Large intestine (tissue), 3 donors: ENCODE measurements at regions not wholly inside any gene's neighbourhood (a gene's known extent, or its start where the extent isn't known, plus 50 kb on each side); places are given as distances from the start of the nearest gene placed in this dataset.

Experiments
- DNase-seq, 2 donors: peaks; one replicate each; pipeline versions ENCODE4 v3.0.0 to v3.0.0-alpha.2; 2013
- H3K27ac ChIP-seq: one replicate; pipeline ENCODE4 v1.5.1; 2013; ENCODE audit warnings: low read length
- H3K27me3 ChIP-seq: 2 replicates; pipeline ENCODE4 v1.6.1; 2013; ENCODE audit warnings: low read length; ENCODE audit not compliant: control insufficient read depth, insufficient read depth
- H3K36me3 ChIP-seq: 2 replicates; pipeline ENCODE4 v1.6.1; 2013; ENCODE audit warnings: low read length; ENCODE audit not compliant: control insufficient read depth, insufficient read depth
- H3K4me1 ChIP-seq: one replicate; pipeline ENCODE4 v1.6.1; 2013; ENCODE audit warnings: low read length; ENCODE audit not compliant: control insufficient read depth, insufficient read depth
- H3K4me3 ChIP-seq: one replicate; pipeline ENCODE4 v1.5.1; 2013; ENCODE audit warnings: low read length
- H3K9me3 ChIP-seq: one replicate; pipeline ENCODE4 v1.6.1; 2013; ENCODE audit warnings: mild to moderate bottlenecking, low read depth, low read length, moderate library complexity; ENCODE audit not compliant: control insufficient read depth
- whole genome bisulfite sequencing: methylation state at CpG from one replicate; pipeline ENCODE4 v1.1.5; 2013; ENCODE audit warnings: low lambda C conversion rate; ENCODE audit not compliant: insufficient coverage; 5-methylcytosine and 5-hydroxymethylcytosine counted together

GRCh38 chr9:26574898-26575440 is 317.6 kb downstream of the CAAP1 start:
- WGBS = no CpG with 5 or more reads among the region's 2 CpGs

GRCh38 chr9:26574256-26574655 is 318.3 kb downstream of the CAAP1 start:
- Histone ChIP-seq H3K27ac (no peak overlapping the region), H3K27me3 (no peaks in the 10 kb centered on the region), H3K9me3 (no peaks in the 10 kb centered on the region), H3K4me1 (no peaks in the 10 kb centered on the region), H3K4me3 (no peak overlapping the region), H3K36me3 (no peaks in the 10 kb centered on the region)
- 63% methylated on average over 2 of the region's 2 CpGs for WGBS
- DNase-seq = no peak

More at GRCh38 chr9:26574898-26575440, 317.6 kb downstream of the CAAP1 start:
- Histone ChIP-seq H3K4me1 (no peaks in the 10 kb centered on the region), H3K27me3 (no peaks in the 10 kb centered on the region), H3K36me3 (no peaks in the 10 kb centered on the region), H3K9me3 (no peaks in the 10 kb centered on the region), H3K27ac (no peak overlapping the region), H3K4me3 (no peak overlapping the region)
- no peak for DNase-seq

GRCh38 chr9:26567976-26568375 is 324.6 kb downstream of the CAAP1 start:
- Histone ChIP-seq H3K27ac (no peak overlapping the region), H3K9me3 (no peaks in the 10 kb centered on the region), H3K4me3 (no peak overlapping the region), H3K36me3 (no peaks in the 10 kb centered on the region), H3K4me1 (no peaks in the 10 kb centered on the region), H3K27me3 (no peaks in the 10 kb centered on the region)
- DNase-seq = no peak
- 60% methylated on average over 1 of the region's 2 CpGs for WGBS

GRCh38 chr9:26566141-26566540 is 326.5 kb downstream of the CAAP1 start:
- no peaks in the 10 kb centered on the region for H3K9me3 ChIP-seq
- no peak overlapping the region for H3K4me3 ChIP-seq
- no peaks in the 10 kb centered on the region for H3K27me3 ChIP-seq
- no peak for DNase-seq
- H3K27ac ChIP-seq = no peak overlapping the region
- no CpG with 5 or more reads among the region's 1 CpG for WGBS
- no peaks in the 10 kb centered on the region for H3K36me3 ChIP-seq
- no peaks in the 10 kb centered on the region for H3K4me1 ChIP-seq

GRCh38 chr9:26565118-26565517 is 327.5 kb downstream of the CAAP1 start:
- no CpG with 5 or more reads among the region's 2 CpGs for WGBS
- DNase-seq = no peak
- Histone ChIP-seq H3K9me3 (no peaks in the 10 kb centered on the region), H3K36me3 (no peaks in the 10 kb centered on the region), H3K27ac (no peak overlapping the region), H3K27me3 (no peaks in the 10 kb centered on the region), H3K4me1 (no peaks in the 10 kb centered on the region), H3K4me3 (no peak overlapping the region)

GRCh38 chr9:26562338-26562737 is 330.3 kb downstream of the CAAP1 start:
- Histone ChIP-seq H3K27me3 (no peaks in the 10 kb centered on the region), H3K36me3 (no peaks in the 10 kb centered on the region), H3K4me3 (no peak overlapping the region), H3K4me1 (no peaks in the 10 kb centered on the region), H3K9me3 (no peaks in the 10 kb centered on the region), H3K27ac (no peak overlapping the region)
- WGBS = no CpG with 5 or more reads among the region's 1 CpG
- DNase-seq = no peak

GRCh38 chr9:26561928-26562327 is 330.7 kb downstream of the CAAP1 start:
- no peaks in the 10 kb centered on the region for H3K36me3 ChIP-seq
- no peak for DNase-seq
- H3K9me3 ChIP-seq = no peaks in the 10 kb centered on the region
- no peaks in the 10 kb centered on the region for H3K4me1 ChIP-seq
- no peak overlapping the region for H3K4me3 ChIP-seq
- no peak overlapping the region for H3K27ac ChIP-seq
- H3K27me3 ChIP-seq = no peaks in the 10 kb centered on the region
- WGBS = 80% methylated on average over 1 of the region's 3 CpGs

- no peaks in the 10 kb centered on the region for H3K9me3 ChIP-seq
- H3K4me3 ChIP-seq = no peak overlapping the region
- WGBS = no CpG with 5 or more reads among the region's 3 CpGs
- no peak overlapping the region for H3K27ac ChIP-seq
- no peaks in the 10 kb centered on the region for H3K4me1 ChIP-seq
- H3K36me3 ChIP-seq = no peaks in the 10 kb centered on the region
- DNase-seq = no peak
- no peaks in the 10 kb centered on the region for H3K27me3 ChIP-seq
These were observed 333.1 kb downstream of the CAAP1 start for GRCh38 chr9:26559506-26559905.

- Histone ChIP-seq H3K9me3 (no peaks in the 10 kb centered on the region), H3K27ac (no peak overlapping the region), H3K4me1 (no peaks in the 10 kb centered on the region), H3K4me3 (no peak overlapping the region), H3K27me3 (no peaks in the 10 kb centered on the region), H3K36me3 (no peaks in the 10 kb centered on the region)
- no peak for DNase-seq
These were observed 340.6 kb downstream of the CAAP1 start for GRCh38 chr9:26551971-26552370.

GRCh38 chr9:26551451-26551850 is 341.2 kb downstream of the CAAP1 start:
- Histone ChIP-seq H3K4me1 (no peaks in the 10 kb centered on the region), H3K27ac (no peak overlapping the region), H3K9me3 (no peaks in the 10 kb centered on the region), H3K36me3 (no peaks in the 10 kb centered on the region), H3K4me3 (no peak overlapping the region), H3K27me3 (no peaks in the 10 kb centered on the region)
- 59% methylated on average over 2 of the region's 2 CpGs for WGBS
- no peak for DNase-seq

- H3K4me3 ChIP-seq = no peak overlapping the region
- no peaks in the 10 kb centered on the region for H3K27me3 ChIP-seq
- no peaks in the 10 kb centered on the region for H3K4me1 ChIP-seq
- 93% methylated on average over 2 of the region's 4 CpGs for WGBS
- H3K9me3 ChIP-seq = no peaks in the 10 kb centered on the region
- no peaks in the 10 kb centered on the region for H3K36me3 ChIP-seq
- no peak for DNase-seq
- no peak overlapping the region for H3K27ac ChIP-seq
These were observed 343.8 kb downstream of the CAAP1 start for GRCh38 chr9:26548781-26549290.
